HG03460 (cell line): ENCODE measurements at regions not wholly inside any gene's neighbourhood (a gene's known extent, or its start where the extent isn't known, plus 50 kb on each side); places are given as distances from the start of the nearest gene placed in this dataset.
"Not testable (repeated sequence)": the region's sequence is repeated elsewhere in the genome, so short reads cannot be mapped to it uniquely, and the experiment has no call there.

ENCODE experiments used
- ATAC-seq: cut with Tn5 transposase; IDR thresholded peaks from one replicate; pipeline ENCODE4 v1.9.1; 2021; ENCODE audit not compliant: unreplicated experiment

DNA sequence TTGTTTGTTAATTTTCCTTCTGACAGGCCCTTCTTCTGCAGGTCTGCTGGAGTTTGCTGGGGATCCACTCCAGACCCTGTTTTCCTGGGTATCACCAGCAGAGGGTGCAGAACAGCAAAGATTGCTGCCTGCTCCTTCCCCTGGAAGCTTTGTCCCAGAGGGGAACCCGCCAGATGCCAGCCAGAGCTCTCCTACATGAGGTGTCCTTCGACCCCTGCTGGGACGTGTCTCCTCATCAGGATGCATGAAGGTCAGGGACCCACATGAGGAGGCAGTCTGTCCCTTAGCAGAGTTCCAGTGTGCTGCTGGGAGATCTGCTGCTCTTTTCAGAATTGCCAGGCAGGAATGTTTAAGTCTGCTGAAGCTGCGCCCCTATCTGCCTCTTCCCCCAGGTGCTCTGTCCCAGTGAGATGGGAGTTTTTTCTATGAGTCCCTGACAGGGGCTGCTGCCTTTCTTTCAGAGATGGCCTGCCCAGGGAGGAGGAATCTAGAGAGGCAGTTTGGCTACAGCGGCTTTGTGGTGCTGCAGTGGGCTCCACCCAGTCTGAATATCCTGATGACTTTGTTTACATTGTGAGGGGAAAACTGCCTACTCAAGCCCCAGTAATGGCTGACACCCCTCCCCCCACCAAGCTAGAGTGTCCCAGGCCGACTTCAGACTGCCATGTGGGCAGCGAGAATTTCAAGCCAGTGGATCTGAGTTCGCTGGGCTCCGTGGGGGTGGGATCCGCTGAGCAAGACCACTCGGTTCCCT lies 772.0 kb upstream of the FAM174A start:
- no peak for ATAC-seq

DNA sequence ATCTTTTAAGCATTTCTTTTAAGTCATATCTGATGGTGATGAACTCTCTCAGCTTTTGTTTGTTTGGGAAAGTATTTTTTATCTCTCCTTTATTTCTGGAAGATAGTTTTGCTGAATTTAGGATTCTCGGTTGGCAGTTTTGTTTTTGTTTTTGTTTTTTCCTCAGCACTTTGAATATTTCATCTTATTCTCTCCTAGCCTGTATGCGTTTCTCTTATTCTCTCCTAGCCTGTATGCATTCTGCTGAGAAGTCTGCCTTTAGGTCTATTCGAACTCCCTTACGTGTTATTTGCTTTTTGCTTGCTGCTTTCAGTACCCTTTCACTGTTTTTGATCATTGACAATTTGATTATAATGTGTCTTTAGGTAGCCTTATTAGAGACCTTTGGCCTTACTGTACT lies 787.8 kb upstream of the FAM174A start:
- no peak for ATAC-seq

DNA sequence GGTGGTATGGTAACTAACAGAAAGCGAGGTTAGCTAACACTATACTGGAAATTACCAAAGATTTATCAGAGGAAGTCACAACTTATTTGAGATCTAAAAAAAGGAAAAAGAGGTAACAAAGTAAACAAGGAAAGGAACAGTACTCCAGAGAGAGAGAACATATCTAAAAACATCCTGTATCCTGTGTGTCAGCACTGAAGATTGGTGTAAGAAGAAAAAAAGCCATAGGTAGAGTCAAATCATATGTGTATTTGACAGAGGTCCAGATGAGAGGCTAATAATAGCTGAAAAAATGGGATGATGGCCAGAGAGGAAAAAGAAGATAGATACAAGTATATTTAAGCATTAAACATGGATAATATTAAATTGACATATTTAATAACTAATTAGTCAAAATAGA lies 802.0 kb upstream of the FAM174A start:
- ATAC-seq: not testable (repeated sequence)

DNA sequence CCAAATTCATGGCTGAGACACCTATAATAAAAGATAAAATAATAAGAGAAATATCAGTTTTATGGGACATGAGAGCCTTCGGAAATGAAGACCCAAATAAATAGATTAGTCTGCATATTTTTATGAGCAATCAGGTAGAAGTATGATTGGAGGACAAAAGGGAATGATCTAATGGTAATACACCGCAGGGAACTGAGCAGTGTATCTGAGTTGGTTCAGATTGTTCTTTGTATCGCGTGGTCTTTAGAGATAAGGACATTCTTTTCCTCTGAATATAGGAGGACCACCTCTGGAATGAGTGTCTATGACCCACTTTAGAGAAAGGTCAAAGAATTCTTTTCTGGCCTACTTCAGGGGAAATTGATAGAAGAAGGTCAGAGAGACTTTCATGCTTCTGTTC lies 801.8 kb upstream of the CHD1 start:
- not testable (repeated sequence) for ATAC-seq

DNA sequence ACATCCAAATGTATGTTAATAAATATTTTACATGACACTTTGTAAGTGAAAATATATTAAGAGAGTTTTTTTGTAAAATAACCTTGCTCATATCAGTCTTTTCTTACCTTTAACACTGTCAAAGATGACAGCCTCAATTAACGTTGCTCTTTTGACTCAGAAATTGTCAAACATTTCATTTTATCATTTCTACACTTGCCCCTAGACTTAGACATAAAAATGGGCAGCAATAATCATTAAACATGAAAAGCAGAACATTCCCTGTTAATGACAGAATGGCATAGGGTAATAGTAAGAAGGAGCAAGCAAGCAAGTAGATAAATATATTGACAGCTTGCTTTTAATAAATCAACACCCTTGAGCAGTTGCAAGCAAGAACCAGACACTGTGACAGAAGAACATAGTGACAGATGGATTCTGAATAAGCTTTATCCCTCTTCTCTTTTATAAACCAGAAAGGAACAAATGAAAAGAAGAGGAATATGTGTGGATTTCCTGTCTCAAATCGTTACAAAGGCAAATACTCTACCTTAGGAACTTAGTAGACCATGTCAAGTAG lies 796.0 kb upstream of the CHD1 start:
- no peak for ATAC-seq

DNA sequence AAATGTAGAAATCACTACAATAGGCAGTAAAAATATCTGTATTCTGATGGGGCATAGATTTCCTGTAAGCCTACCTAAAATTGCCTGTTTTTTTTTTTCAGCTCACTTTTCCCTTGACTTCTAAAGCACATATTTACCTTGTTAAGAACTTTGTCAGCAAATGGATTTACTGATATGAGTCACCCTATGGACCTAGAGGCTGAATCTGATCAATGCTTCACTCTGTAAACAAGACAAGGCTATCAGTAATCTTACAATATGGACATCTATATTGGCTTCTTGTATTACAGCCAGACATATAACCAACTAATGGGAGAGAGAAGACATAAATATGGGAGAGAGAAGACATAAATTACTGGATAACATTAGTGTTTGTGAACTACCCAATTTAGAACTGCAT lies 792.7 kb upstream of the CHD1 start:
- ATAC-seq: no peak

DNA sequence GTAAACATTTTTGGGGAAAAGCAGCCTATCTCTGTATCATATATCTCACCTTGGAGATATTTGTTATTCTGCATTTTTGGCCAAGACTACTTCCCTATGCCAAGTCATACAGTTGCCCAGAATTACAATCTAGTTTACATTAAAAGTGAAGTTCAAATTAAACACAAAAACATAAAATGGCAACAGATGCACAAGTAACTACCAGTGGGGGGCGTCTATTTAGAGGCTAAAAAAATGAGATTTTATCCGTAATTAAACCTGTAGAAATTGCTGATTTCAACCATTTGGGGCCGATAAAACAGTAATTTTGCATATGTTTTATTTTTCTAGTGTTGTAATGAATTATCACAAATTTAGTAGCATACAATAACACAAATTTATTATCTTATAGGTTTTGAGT lies 787.1 kb upstream of the CHD1 start:
- ATAC-seq: no peak

DNA sequence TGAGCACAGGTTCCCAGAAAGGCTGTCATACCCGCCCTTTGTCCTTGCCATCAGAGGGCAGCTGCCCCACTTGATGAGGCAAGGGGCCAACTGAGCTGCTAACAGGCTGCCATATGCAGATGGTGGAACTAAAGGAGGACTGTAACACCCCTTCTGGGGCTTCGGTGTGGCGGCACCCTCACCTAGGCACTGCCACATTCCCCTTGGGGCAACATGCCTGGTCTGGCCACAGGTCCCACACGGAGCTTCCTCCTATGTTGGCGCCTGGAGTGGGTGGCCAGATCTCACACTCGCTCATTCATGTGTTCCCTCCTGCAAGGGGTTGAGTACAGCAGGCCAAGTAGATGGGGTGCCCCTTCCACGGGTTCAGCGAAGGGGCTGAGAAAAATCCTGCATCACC lies 777.4 kb upstream of the CHD1 start:
- no peak for ATAC-seq

DNA sequence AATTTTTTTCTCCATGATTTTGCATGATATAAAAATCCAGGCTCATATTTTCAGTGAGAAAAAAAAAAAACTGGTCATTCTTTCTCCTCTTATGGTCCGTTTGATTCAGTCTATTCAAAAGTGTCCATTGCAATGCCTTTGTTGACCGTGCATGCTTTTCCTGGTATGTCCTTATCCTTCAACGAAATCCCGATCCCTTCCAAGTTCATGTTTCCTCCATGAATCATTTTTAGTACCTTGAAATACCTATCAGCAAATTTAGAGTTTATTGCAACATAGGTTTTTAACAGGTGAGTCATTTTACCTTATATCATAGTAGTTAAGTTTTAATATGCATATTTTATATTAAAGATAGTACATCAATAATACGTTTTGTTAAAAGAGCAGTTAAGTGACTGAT lies 773.8 kb upstream of the CHD1 start:
- ATAC-seq: no peak

DNA sequence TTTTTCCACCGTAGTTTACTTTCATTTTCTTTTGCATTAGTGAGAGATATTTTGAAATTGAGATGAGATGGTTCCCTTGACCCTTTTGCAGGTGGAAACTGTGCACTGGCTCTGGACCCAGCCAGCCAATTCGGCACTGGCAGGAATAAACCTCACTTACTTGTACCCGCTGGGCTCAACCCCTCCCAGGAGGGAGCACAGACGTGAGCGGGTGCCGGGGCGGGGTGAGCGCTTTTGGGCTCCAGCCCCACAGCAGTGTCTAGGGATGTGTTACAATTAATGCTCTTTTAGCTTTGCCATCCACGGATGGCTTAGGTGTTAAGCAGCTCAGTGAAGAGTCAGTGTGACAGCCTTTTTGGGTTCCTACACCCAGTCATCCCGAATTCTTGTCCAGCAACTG lies 766.1 kb upstream of the CHD1 start:
- no peak for ATAC-seq

DNA sequence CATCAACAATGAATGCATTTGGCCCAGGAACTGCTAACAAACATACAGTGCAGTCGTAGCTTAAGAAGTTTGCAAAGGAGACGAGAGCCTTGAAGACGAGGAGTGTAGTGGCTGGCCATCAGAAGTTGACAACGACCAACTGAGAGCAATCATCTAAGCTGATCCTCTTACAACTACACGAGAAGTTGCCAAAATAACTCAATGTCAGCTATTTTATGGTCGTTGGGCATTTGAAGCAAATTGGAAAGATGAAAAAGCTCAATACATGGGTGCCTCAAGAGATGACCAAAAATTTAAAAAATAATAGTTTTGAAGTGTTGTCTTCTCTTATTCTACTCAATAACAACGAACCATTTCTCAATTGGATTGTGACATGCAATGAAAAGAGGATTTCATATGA lies 757.7 kb upstream of the CHD1 start:
- ATAC-seq: no peak

DNA sequence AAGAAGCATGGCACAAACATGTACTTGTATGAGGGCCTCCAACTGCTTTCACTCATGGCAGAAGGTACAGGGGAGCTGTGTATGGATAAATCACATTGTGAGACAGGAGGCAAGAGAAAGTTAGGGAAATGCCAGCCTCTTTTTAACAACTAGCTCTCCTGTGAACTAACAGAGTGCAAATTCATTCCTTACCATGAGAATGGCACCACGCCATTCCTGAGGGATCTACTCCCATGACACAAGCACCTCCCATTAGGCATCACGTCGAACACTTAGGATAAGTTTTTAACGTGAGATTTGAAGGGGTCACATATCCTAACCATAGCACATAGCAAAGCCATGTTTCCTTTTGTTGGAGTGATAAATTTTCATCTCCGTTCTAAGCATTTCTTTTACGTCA lies 747.2 kb upstream of the CHD1 start:
- ATAC-seq: no peak

DNA sequence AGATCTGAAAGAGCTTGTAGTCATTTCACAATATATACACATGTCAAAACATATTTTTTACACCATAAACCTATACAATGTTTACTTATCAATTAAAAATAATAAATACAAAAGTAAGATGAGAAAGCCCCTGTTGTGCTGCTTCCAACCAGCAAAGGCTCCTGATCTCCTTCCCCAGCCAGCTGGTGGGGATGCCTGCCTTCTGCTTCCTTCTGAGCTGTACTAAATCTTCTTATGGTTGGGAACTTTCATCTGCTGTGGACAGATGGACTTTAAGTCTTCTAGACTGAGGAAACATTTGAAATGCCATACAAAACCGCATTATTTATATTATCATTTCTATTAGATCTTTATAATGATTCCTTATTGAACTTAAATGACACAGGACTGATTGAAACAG lies 745.3 kb upstream of the CHD1 start:
- ATAC-seq: no peak

DNA sequence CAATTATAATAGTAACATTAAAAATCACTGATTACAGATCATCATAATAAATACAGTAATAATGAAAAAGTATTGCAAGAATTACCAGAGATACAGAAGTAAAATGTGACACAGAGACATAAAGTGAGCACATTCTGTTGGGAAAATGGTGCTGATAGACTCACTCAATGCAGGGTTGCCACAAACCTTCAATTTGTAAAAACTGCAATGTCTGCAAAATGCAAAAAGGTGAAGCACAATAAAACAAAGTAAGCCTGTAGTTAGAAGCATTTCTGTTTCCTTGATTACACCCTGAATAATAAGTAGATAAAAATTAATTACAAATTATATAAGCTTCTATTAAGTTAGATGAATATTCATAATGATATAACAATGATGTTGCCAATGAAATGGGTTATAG lies 736.2 kb upstream of the CHD1 start:
- ATAC-seq: no peak

DNA sequence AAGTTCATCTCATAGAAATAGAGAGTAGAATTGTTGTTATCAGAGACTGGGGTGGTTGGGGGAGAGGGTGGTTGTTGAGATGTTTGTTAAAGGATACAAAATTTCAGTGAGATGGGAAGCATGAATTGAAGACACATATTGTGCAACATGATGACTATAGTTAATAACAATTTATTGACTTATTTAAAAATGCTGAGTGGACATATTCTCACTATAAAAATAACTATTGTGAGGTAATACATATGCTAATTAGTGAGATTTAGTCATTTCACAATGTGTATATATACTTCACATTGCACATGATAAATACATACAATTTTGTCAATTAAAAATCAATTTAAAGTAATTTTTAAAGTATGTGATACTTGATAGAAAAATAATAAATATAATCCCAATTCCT lies 722.5 kb upstream of the CHD1 start:
- ATAC-seq: no peak

DNA sequence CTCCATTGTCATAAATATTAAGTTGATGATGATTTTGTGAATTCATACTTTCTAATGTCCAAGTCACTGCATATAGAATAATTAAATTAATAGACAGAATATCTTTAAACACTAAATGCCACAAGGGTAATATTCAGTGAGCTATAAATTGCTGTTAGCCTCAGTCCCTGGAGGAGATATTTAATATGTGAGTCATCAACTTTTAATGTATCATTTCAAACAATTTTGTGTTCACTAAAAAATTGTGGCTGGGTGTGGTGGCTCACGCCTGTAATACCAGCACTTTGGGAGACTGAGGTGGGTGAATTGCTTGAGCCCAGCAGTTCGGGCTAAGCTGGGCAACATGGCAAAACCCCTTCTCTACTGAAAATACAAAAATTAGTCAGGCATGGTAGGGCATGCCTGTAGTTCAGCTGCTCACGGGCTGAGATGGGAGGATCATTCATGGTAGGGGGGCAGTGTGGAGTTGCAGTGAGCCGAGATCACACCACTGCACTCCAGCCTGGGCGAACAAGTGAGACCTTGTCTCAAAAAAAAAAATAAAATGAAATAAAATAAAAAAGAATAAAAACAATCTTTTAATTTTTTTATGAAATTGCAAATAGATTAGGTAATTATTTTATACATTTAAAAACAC lies 717.3 kb upstream of the CHD1 start:
- ATAC-seq: no peak

DNA sequence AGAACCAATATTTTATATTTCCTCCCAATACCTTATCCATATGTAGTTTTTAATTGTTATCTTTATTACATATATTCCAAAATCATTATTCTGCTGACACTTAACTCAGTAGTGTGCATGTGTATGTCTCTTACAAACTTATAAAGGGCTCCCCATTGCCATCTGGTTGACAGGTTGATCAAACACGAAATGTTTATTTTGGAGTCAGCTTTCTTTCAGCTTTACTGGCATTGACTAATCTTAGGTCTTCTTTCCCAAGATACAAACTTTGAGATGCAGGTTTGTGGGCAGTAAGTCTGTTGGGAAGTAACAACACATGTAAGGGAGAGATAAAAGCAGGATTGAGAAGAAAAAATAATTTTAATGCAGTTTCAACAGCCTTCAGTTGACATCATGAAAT lies 716.0 kb upstream of the CHD1 start:
- ATAC-seq: no peak

DNA sequence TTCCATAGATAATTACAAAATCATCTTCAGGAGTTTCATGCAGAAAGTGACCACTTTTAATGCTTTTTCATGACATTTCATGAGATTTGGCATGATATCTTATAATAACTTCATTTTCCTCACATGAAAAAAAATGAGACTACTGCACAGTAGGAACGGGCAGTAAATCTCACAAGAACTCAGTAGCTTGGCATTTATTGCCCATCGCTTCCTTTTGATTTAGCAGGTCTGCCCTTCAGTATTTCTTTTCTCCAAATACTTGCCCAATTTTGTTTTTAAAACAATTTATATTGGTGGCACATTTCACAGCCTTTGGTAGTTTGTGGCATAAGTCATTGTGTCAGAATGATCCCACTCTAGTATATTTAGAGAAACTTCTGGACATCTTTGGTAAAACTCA lies 711.8 kb upstream of the CHD1 start:
- ATAC-seq: no peak

DNA sequence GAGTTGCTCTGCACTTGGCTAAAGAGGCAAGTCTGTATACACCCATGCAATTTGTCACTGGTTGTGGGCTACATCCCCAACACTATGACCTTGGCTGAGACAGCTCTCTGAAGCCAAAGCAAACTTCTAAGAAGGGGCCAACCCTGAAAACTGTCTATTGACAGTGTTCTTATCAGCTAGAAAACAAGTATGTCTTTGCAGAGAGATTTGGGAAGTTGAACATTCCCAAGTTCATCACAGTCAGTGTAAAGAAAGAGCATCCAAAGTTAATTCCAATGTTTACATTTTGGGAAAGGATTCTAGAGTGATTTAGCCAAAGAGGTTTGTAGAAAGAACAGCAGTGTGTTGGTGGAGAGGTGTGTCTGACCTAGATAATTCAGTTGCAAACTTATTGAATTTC lies 711.1 kb upstream of the CHD1 start:
- ATAC-seq: no peak

DNA sequence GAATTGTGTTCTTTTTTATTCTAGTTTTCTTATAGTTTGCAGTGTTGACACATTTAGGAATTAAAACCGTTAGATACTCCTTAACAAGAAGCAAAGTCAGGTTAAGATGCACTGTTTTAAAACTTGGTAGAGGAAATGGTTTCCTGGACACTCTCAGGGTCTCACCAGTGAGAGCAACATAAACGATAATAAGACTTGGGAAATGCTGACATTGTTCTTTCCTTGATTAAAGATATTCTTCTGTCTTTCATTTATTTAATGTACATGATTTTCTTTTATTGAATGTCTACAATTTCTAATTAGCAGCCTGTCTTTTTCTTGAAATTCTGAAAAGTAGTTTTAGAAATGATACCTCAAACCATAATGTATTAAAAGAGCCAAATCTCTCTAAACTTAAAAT lies 707.9 kb upstream of the CHD1 start:
- no peak for ATAC-seq

DNA sequence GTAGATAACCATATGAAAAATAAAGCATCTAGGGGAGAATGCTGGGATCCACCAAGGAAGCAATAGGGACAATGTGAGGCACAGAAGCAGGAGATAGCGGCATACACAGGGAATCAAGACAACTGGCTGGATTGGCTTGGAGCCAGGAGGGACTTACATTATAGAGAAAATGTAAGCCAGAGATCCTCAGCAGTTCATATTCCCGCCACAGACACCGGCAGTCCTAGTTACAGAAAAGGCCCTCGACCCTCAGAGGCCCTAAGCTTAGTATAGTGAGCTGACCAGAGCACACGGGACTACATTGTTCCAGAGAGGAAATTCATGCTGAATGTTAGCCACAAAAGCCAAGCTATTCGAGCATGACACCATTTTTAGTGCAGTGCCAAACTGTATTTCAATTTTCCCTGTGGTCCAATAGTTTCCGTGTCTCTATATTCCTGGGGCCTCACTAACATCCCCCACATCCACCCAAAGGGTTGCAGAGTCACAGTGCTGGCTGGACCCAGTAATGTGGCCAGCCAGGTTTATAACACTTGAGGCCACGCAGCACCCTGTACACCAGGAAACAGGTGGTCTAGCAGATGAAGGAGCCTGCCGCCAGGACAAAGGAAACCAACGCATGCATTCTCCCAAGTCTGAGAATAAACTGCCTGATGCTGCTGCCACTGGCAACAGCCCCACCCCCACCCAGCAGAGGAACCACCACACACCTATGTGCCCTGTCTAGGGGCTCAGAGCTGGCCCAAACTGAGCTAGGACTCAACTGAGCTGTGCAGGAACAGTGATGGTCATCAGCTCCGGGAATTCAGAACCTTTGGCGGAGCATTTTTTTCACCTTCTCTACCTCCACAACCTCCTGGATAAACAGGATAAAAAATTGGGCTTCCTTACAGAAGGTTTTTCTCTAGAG lies 693.2 kb upstream of the CHD1 start:
- ATAC-seq: no peak

DNA sequence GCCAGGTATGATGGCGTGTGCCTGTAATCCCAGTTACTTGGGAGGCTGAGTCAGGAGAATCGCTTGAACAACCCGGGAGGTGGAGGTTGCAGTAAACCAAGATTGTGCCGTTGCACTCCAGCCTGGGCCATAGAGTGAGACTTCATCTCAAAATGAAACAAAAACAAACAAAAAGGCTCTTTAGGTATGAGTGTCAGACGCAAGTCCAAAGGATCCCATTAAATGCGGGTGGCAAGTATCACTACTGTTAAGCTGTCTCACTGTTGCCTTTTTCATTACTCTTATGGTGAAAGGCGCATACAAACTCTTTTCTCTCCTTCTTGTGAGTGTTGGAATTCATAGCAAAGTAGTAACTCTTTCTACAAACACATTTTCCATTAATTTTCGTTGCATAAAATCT lies 688.5 kb upstream of the CHD1 start:
- ATAC-seq: no peak
